PC-9 (cell line): ENCODE measurements at regions not wholly inside any gene's neighbourhood (a gene's known extent, or its start where the extent isn't known, plus 50 kb on each side); places are given as distances from the start of the nearest gene placed in this dataset.

Experiments
- BruUV-seq: library from RNA; stranded (reverse); fragments of 400-500 nt; replicated peaks from 2 replicates; lab custom pipeline; 2021; lab: Mats Ljungman, UMichigan
- CTCF ChIA-PET: fragments of 300-600 bp; sonication (Branson Sonifier 250); formaldehyde crosslinking; loops from one replicate; lab custom pipeline; 2022; ENCODE audit warnings: antibody characterized with exemption; lab: Charles Lee
- POLR2A ChIA-PET: fragments of 300-600 bp; sonication (Branson Sonifier 250); formaldehyde crosslinking; loops from one replicate; lab custom pipeline; 2022; ENCODE audit warnings: antibody characterized with exemption; ENCODE audit not compliant: unreplicated experiment; lab: Charles Lee
- DNase-seq, 2 experiments: peaks; one replicate each; pipeline versions ENCODE4 v3.0.0 to v3.0.0-alpha.2; 2015 to 2022; ENCODE audit warnings: mixed read lengths in 1 of 2
- H2AFZ ChIP-seq: fragments of 200-600 bp; sonication (generic); 2 replicates; pipeline ENCODE4 v1.8.1; 2017; ENCODE audit warnings: antibody characterized with exemption
- H3F3A ChIP-seq: fragments of 200-600 bp; sonication (generic); 2 replicates; pipeline ENCODE4 v1.8.1; 2017; ENCODE audit warnings: antibody characterized with exemption, mild to moderate bottlenecking, low read depth; ENCODE audit not compliant: insufficient read depth
- H3K27ac ChIP-seq: fragments of 200-600 bp; sonication (generic); 2 replicates; pipeline ENCODE4 v1.6.1; 2016; ENCODE audit warnings: mixed run types
- H3K27me3 ChIP-seq: fragments of 200-600 bp; sonication (generic); 2 replicates; pipeline ENCODE4 v1.6.1; 2016; ENCODE audit warnings: low read depth, mixed run types; ENCODE audit not compliant: insufficient read depth
- H3K36me3 ChIP-seq: fragments of 200-600 bp; sonication (generic); 2 replicates; pipeline ENCODE4 v1.6.1; 2016; ENCODE audit warnings: low read depth, mixed run types
- H3K4me1 ChIP-seq: fragments of 200-600 bp; sonication (generic); replicated peaks from 2 replicates; pipeline ENCODE4 v1.6.1; 2016; ENCODE audit warnings: mixed run types; ENCODE audit not compliant: insufficient read depth
- H3K4me2 ChIP-seq: fragments of 200-600 bp; sonication (generic); 2 replicates; pipeline ENCODE4 v1.6.1; 2017; ENCODE audit warnings: mixed run types
- H3K4me3 ChIP-seq: fragments of 200-600 bp; sonication (generic); 2 replicates; pipeline ENCODE4 v1.6.1; 2016; ENCODE audit warnings: mixed run types
- H3K79me2 ChIP-seq: fragments of 200-600 bp; sonication (generic); 2 replicates; pipeline ENCODE4 v1.6.1; 2017; ENCODE audit warnings: low read depth, mixed run types
- H3K9me2 ChIP-seq: fragments of 200-600 bp; sonication (generic); 2 replicates; pipeline ENCODE4 v1.8.1; 2017; ENCODE audit warnings: mild to moderate bottlenecking; ENCODE audit not compliant: insufficient read depth
- H3K9me3 ChIP-seq: fragments of 200-600 bp; sonication (generic); 2 replicates; pipeline ENCODE4 v1.8.1; 2016; ENCODE audit warnings: low read depth; ENCODE audit not compliant: insufficient read depth
- H4K20me1 ChIP-seq: fragments of 200-600 bp; sonication (generic); 2 replicates; pipeline ENCODE4 v1.8.1; 2017; ENCODE audit not compliant: insufficient read depth
- CTCF ChIP-seq: fragments of 200-600 bp; sonication (generic); conservative IDR thresholded peaks from 2 replicates; pipeline ENCODE4 v1.6.1; 2017; ENCODE audit warnings: mixed run types, antibody characterized with exemption, mild to moderate bottlenecking, moderate library complexity
- EZH2 ChIP-seq: fragments of 200-600 bp; sonication (generic); IDR thresholded peaks from 2 replicates; pipeline ENCODE4 v1.8.0; 2017; ENCODE audit warnings: antibody characterized with exemption, low read depth
- intact Hi-C: fragments of 100-400 bp; cut with micrococcal nuclease; formaldehyde crosslinking; loops from one replicate; pipeline ENCODE4 v1.10.0; 2022; ENCODE audit not compliant: unreplicated experiment

GRCh38 chr16:26599785-26600104 is 467.0 kb upstream of the C16orf82 start:
- no peak overlapping the region for H3K27ac ChIP-seq
- H3K4me3 ChIP-seq = no peak overlapping the region
- TF ChIP-seq CTCF (no peak), EZH2 (no peak)
- CTCF ChIA-PET = no interaction called here
- no peaks in the 10 kb centered on the region for H3K36me3 ChIP-seq
- no peaks in the 10 kb centered on the region for H3F3A ChIP-seq
- intact Hi-C loops = no loop called here
- BruUV-seq = no TSS peak
- H3K79me2 ChIP-seq = no peaks in the 10 kb centered on the region
- no peaks in the 10 kb centered on the region for H3K9me3 ChIP-seq
- POLR2A ChIA-PET = no interaction called here
- H3K9me2 ChIP-seq = no peaks in the 10 kb centered on the region
- DNase-seq = no peak
- no peak overlapping the region for H3K4me2 ChIP-seq
- no peaks in the 10 kb centered on the region for H4K20me1 ChIP-seq
- peaks cover 10% of the 10 kb centered on the region; the same call in 1 of the 2 replicates for H3K27me3 ChIP-seq
- H2AFZ ChIP-seq = no peak overlapping the region
- no peaks in the 10 kb centered on the region for H3K4me1 ChIP-seq

GRCh38 chr16:26601335-26601734 is 465.4 kb upstream of the C16orf82 start:
- Histone ChIP-seq H3K4me2 (no peak overlapping the region), H3K4me1 (no peaks in the 10 kb centered on the region), H3K9me3 (no peaks in the 10 kb centered on the region), H4K20me1 (no peaks in the 10 kb centered on the region), H3K4me3 (no peak overlapping the region), H3K9me2 (no peaks in the 10 kb centered on the region), H3K27me3 (peaks cover 26% of the 10 kb centered on the region), H3F3A (no peaks in the 10 kb centered on the region), H3K36me3 (no peaks in the 10 kb centered on the region), H2AFZ (no peak overlapping the region), H3K79me2 (no peaks in the 10 kb centered on the region), H3K27ac (no peak overlapping the region)
- POLR2A ChIA-PET = no interaction called here
- DNase-seq = no peak
- no TSS peak for BruUV-seq
- intact Hi-C loops = no loop called here
- TF ChIP-seq EZH2 (no peak), CTCF (no peak)
- CTCF ChIA-PET = no interaction called here

- POLR2A ChIA-PET = no interaction called here
- Histone ChIP-seq H3K27ac (no peak overlapping the region), H2AFZ (no peak overlapping the region), H3K4me1 (no peaks in the 10 kb centered on the region), H3K4me3 (no peak overlapping the region), H3F3A (no peaks in the 10 kb centered on the region), H3K27me3 (peaks cover 32% of the 10 kb centered on the region), H3K4me2 (no peak overlapping the region), H4K20me1 (no peaks in the 10 kb centered on the region), H3K79me2 (no peaks in the 10 kb centered on the region), H3K9me3 (no peaks in the 10 kb centered on the region), H3K9me2 (no peaks in the 10 kb centered on the region), H3K36me3 (no peaks in the 10 kb centered on the region)
- no peak for TF ChIP-seq EZH2
- TF ChIP-seq CTCF = no peak
- BruUV-seq = no TSS peak
- DNase-seq = no peak
- CTCF ChIA-PET = no interaction called here
- intact Hi-C loops = no loop called here
These were observed 461.0 kb upstream of the C16orf82 start for GRCh38 chr16:26605626-26606271.
